Hepatocyte (in vitro differentiated cells): ENCODE measurements at regions not wholly inside any gene's neighbourhood (a gene's known extent, or its start where the extent isn't known, plus 50 kb on each side); places are given as distances from the start of the nearest gene placed in this dataset.

Source experiments
- DNase-seq: peaks from one replicate; pipeline ENCODE4 v3.0.0-alpha.2; 2016; ENCODE audit warnings: low spot score
- H2AFZ ChIP-seq: fragments of 200-600 bp; sonication (generic); 2 replicates; pipeline ENCODE4 v1.6.0; 2016; ENCODE audit warnings: antibody characterized with exemption, mild to moderate bottlenecking
- H3K27ac ChIP-seq: fragments of 200-600 bp; sonication (generic); 2 replicates; pipeline ENCODE4 v1.5.1; 2016; ENCODE audit warnings: mild to moderate bottlenecking
- H3K27me3 ChIP-seq: fragments of 200-600 bp; sonication (generic); 2 replicates; pipeline ENCODE4 v1.6.1; 2016
- H3K36me3 ChIP-seq: fragments of 200-600 bp; sonication (generic); replicated peaks from 2 replicates; pipeline ENCODE4 v1.5.1; 2016; ENCODE audit warnings: low read depth; ENCODE audit not compliant: insufficient read depth
- H3K4me1 ChIP-seq: fragments of 200-600 bp; sonication (generic); 2 replicates; pipeline ENCODE4 v1.5.1; 2016; ENCODE audit warnings: mild to moderate bottlenecking, moderate library complexity; ENCODE audit not compliant: insufficient read depth
- H3K4me2 ChIP-seq: fragments of 200-600 bp; sonication (generic); 2 replicates; pipeline ENCODE4 v1.6.0; 2016
- H3K4me3 ChIP-seq: fragments of 200-600 bp; sonication (generic); 2 replicates; pipeline ENCODE4 v1.5.1; 2016; ENCODE audit warnings: mild to moderate bottlenecking
- H3K79me2 ChIP-seq: fragments of 200-600 bp; sonication (generic); 2 replicates; pipeline ENCODE4 v1.6.0; 2017; ENCODE audit warnings: mild to moderate bottlenecking
- H3K9me2 ChIP-seq: fragments of 200-600 bp; sonication (generic); replicated peaks from 2 replicates; pipeline ENCODE4 v1.6.0; 2017; ENCODE audit warnings: mild to moderate bottlenecking; ENCODE audit not compliant: insufficient read depth
- H3K9me3 ChIP-seq: fragments of 200-600 bp; sonication (generic); 2 replicates; pipeline ENCODE4 v1.5.1; 2016; ENCODE audit warnings: low read depth, mild to moderate bottlenecking
- H4K20me1 ChIP-seq: fragments of 200-600 bp; sonication (generic); 2 replicates; pipeline ENCODE4 v1.6.0; 2016; ENCODE audit warnings: mild to moderate bottlenecking; ENCODE audit not compliant: insufficient read depth, poor library complexity, severe bottlenecking
- EZH2 ChIP-seq: fragments of 200-600 bp; sonication (generic); IDR thresholded peaks from 2 replicates; pipeline ENCODE4 v1.6.1; 2016; ENCODE audit warnings: antibody characterized with exemption, mild to moderate bottlenecking, borderline replicate concordance
- EZH2phosphoT487 ChIP-seq: fragments of 200-600 bp; sonication (generic); IDR thresholded peaks from one replicate; pipeline ENCODE4 v1.6.1; 2018; ENCODE audit warnings: antibody characterized with exemption, mild to moderate bottlenecking, low read depth, moderate library complexity; ENCODE audit not compliant: unreplicated experiment, severe bottlenecking
- WGBS: methylation state at CpG from one replicate; pipeline ENCODE4 v1.1.6; 2016; ENCODE audit warnings: low lambda C conversion rate; ENCODE audit errors: missing lambda C conversion rate; 5-methylcytosine and 5-hydroxymethylcytosine counted together
- TF ChIP-seq, protein P1 (sequence below): fragments of 200-600 bp; sonication (generic); IDR thresholded peaks from 2 replicates; pipeline ENCODE4 v1.5.1; 2016; ENCODE audit warnings: antibody characterized with exemption, mild to moderate bottlenecking; ENCODE audit not compliant: poor library complexity

DNA sequence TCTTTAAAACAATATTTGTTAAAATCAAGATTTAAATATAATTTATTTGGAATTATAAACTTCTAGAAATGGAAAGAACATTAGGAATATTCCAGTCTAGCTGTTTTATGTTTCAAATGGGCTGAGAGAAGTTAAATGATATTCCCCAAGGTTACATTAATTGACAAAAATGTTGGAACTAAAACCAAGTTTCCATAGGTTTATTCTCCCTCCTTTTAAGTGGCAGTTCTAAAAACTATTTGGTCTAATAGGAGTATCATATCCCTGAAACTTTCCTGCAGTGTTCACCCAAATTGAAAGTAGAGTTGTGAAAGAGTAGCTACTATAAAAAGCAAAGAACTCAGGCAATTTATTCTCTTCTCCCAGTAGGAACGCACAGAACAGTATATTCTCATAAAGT lies 1185.5 kb downstream of the LRFN5 start:
- Histone ChIP-seq H3K27me3 (no peaks in the 10 kb centered on the region), H2AFZ (no peak overlapping the region), H3K27ac (no peak overlapping the region), H3K79me2 (no peaks in the 10 kb centered on the region), H3K36me3 (no peaks in the 10 kb centered on the region), H4K20me1 (no peaks in the 10 kb centered on the region), H3K9me3 (no peaks in the 10 kb centered on the region), H3K9me2 (no peaks in the 10 kb centered on the region), H3K4me2 (no peak overlapping the region), H3K4me1 (no peaks in the 10 kb centered on the region), H3K4me3 (no peak overlapping the region)
- no peak for TF ChIP-seq EZH2
- no peak for TF ChIP-seq EZH2phosphoT487
- TF ChIP-seq, protein P1, sequence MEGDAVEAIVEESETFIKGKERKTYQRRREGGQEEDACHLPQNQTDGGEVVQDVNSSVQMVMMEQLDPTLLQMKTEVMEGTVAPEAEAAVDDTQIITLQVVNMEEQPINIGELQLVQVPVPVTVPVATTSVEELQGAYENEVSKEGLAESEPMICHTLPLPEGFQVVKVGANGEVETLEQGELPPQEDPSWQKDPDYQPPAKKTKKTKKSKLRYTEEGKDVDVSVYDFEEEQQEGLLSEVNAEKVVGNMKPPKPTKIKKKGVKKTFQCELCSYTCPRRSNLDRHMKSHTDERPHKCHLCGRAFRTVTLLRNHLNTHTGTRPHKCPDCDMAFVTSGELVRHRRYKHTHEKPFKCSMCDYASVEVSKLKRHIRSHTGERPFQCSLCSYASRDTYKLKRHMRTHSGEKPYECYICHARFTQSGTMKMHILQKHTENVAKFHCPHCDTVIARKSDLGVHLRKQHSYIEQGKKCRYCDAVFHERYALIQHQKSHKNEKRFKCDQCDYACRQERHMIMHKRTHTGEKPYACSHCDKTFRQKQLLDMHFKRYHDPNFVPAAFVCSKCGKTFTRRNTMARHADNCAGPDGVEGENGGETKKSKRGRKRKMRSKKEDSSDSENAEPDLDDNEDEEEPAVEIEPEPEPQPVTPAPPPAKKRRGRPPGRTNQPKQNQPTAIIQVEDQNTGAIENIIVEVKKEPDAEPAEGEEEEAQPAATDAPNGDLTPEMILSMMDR = no peak
- 66% methylated on average over 1 of the region's 1 CpG for WGBS
- no peak for DNase-seq

DNA sequence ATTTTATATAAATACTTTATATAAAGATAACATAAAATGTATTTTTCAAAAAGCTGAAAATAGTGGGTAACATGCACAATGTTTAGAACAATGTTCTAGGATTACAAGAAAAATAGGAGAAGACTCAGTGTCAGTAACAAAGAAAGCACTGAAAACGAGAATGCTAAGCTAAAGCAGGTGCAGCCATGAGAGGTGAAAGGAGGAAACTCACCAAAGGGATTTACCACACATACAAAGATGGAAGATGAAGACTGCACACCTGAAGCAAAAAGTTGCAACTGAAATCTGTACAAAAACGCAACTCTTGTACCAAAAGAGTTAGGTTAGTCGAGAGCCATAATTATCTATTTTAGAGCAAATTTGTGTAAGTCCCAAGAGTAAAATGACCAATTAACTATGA lies 1176.1 kb downstream of the LRFN5 start:
- H3K36me3 ChIP-seq = no peaks in the 10 kb centered on the region
- no peak overlapping the region for H3K4me2 ChIP-seq
- H3K4me1 ChIP-seq = no peaks in the 10 kb centered on the region
- no peaks in the 10 kb centered on the region for H3K9me2 ChIP-seq
- TF ChIP-seq, protein P1 = no peak
- no peaks in the 10 kb centered on the region for H3K27me3 ChIP-seq
- no peaks in the 10 kb centered on the region for H3K9me3 ChIP-seq
- no peak overlapping the region for H3K27ac ChIP-seq
- H3K79me2 ChIP-seq = no peaks in the 10 kb centered on the region
- WGBS = 81% methylated on average over 3 of the region's 3 CpGs
- H2AFZ ChIP-seq = no peak overlapping the region
- H3K4me3 ChIP-seq = no peak overlapping the region
- H4K20me1 ChIP-seq = no peaks in the 10 kb centered on the region
- DNase-seq = no peak

DNA sequence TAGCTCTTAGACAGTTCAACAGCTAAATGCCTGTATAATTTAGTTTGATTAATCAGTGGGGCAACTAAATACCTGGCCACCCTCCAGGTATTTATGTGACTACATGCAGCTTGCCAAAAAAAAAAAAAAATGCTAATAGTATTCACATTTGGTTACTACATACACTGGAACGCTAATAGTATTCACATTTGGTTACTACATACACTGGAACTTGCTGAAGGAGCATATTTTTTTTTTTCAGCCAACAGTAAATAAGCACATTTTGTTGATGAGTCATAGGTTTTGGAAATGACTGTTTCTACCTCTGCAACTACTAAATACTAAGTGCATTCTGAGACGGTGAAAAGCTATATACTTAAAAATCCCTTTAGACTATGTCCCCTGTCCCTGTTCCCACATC lies 1172.3 kb downstream of the LRFN5 start:
- no peak for DNase-seq
- Histone ChIP-seq H3K36me3 (no peaks in the 10 kb centered on the region), H3K79me2 (no peaks in the 10 kb centered on the region), H3K9me3 (no peaks in the 10 kb centered on the region), H3K4me3 (no peak overlapping the region), H3K4me1 (no peaks in the 10 kb centered on the region), H2AFZ (no peak overlapping the region), H3K27ac (no peak overlapping the region), H4K20me1 (no peaks in the 10 kb centered on the region), H3K4me2 (no peak overlapping the region), H3K9me2 (no peaks in the 10 kb centered on the region), H3K27me3 (no peaks in the 10 kb centered on the region)
- 90% methylated on average over 2 of the region's 2 CpGs for WGBS
- no peak for TF ChIP-seq EZH2

DNA sequence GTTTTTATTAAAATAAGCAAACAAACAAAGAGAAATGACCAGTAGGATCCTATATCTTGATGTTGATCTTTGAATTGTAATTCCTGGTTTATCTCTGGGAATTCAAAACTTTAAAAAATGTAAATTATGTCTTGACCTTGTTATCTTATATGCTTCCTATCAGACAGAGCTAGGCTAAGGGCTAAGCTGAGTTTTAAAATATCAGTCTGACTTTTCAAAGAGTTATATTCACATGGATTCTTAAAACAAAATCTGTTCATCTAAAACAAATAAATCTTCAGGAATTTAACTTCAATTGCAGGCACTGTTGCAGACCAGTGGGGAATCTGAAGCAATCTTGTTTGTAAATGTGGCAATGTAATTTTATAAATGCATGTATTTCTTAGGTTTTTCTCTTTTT lies 1144.1 kb downstream of the LRFN5 start:
- Histone ChIP-seq H3K27me3 (no peaks in the 10 kb centered on the region), H3K4me3 (no peak overlapping the region), H3K4me1 (no peaks in the 10 kb centered on the region), H4K20me1 (no peaks in the 10 kb centered on the region), H3K36me3 (no peaks in the 10 kb centered on the region), H3K79me2 (no peaks in the 10 kb centered on the region), H3K9me3 (no peaks in the 10 kb centered on the region), H3K9me2 (no peaks in the 10 kb centered on the region), H2AFZ (no peak overlapping the region), H3K27ac (no peak overlapping the region), H3K4me2 (no peak overlapping the region)
- TF ChIP-seq EZH2 = no peak
- TF ChIP-seq, protein P1 = no peak
- no peak for TF ChIP-seq EZH2phosphoT487
- DNase-seq = no peak
